Activated CD8-positive, alpha-beta memory T cell treated with anti-CD3 and anti-CD28 coated beads for 1 hour (primary cell): ENCODE measurements at regions not wholly inside any gene's neighbourhood (a gene's known extent, or its start where the extent isn't known, plus 50 kb on each side); places are given as distances from the start of the nearest gene placed in this dataset.
"Not testable (repeated sequence)": the region's sequence is repeated elsewhere in the genome, so short reads cannot be mapped to it uniquely, and the experiment has no call there.

Experiments
- DNase-seq, 2 donors: peaks; one replicate each; pipeline ENCODE4 v3.0.0-alpha.2; 2020; ENCODE audit warnings: low read depth in 1 of 2; ENCODE audit errors: extremely low read depth in 1 of 2

DNA sequence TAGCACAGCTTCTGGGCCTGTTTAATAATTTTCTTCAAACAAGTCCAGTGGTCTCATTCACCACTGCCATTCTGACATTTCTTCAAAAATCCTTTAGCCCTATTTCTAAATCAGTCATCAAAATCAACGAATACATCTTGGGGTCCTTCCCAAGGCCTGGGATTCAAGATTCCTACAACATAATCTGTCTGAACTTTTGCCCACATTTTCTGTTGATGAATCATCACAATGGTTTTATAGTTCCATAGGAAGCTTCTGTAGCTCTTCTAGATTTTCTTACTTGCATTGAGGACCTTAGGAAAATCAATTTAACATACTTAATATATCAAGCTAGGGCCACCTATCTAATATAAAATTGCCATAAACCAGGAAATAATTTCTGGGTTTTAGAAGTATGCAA is 811.8 kb upstream of the ACVR2A start:
- DNase-seq = no peak

DNA sequence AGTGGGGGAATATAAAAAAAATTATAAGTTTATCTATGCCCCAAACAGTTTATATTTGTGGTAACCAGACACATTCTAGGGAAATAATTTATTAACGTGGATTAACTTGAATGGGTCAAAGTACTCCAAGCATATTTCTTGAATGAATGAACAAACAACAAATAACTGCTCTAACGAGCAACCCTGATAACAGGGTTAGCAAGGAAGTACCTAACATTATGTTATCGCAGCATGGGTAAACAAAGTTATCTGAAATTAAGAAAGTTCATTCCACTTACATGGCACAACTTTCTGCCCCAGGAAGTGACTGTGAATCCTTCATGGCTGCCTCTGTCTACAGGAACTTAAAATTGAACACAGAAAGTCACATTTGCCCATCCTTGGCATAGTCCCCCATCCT is 812.9 kb upstream of the ACVR2A start:
- DNase-seq = no peak

- DNase-seq = no peak
These were observed 813.7 kb upstream of the ACVR2A start for GRCh38 chr2:147030966-147031720.

GRCh38 chr2:147027436-147027835 is 817.4 kb upstream of the ACVR2A start:
- no peak for DNase-seq

DNA sequence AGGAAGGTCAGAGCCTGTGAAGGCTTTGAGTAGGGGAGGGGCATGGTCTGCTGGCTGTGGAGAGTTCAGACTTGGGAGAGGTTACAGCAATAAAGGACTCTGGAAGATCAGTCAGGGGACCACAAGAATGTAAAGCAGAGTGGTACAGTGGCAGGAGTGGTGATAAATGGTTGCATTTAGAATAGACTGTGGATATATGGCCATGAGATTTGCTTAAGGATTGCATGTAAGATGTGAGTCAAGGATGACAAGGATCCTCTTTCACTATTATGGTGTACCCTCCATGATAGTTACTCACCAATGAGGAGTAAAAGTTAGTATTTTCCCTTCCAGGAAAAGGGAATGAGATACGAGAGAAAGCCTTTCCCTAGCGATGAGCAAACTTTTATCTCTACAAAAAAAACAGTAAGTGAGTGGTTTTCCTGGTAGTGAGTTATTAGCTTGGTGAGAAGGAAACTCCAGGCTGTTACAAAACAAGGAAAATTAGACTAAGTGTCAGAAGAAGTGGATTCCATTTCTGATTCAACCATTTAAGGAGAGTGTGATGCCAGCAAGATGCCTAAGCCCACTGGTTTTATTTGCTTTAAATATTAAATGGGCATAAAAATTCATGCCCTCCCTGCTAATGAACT is 818.0 kb upstream of the ACVR2A start:
- no peak for DNase-seq

DNA sequence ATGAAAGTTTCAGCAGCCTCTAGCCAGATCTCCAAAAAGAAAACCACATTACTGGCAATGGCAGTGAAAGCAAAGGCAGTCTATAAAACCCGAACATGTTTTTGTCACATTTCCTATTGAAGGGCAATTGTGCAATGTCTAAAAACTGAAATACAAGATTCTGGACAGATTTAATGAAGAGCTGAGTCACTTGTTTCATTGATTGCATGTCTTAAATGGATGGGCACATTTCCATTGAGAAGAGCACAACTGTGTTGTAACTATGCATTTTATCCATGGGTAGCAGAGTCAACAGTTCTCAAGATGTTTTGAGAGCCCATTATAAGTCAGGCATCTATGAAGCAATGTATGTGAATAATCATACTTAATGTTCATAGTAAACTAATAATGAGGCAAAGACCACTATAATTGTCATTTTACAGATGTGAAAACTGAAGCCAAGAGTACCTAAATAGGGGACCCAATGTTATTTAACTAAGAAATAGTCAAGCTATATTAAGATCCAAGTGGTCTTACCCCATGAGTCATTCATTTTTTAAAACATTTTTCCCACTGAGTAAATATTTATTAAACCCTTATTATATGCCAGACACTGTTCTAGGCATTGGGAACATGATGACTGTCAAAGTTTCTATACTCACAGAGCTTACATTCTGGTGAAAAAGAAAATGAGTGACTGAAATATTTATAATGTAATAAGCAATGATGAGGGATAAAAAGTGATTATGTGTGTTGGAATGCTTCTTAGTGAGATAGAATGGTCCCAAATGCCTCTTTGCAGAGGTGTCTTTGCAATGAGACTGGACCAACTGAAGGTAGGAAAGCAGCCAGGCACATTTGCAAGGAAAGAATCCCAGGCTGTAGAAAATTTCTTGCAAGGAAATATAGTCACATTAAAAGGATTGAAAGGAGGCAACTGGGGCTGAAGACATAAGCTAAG is 818.9 kb upstream of the ACVR2A start:
- no peak for DNase-seq

GRCh38 chr2:147019311-147019710 is 825.5 kb upstream of the ACVR2A start:
- no peak for DNase-seq

GRCh38 chr2:147017951-147018645 is 826.7 kb upstream of the ACVR2A start:
- no peak for DNase-seq

DNA sequence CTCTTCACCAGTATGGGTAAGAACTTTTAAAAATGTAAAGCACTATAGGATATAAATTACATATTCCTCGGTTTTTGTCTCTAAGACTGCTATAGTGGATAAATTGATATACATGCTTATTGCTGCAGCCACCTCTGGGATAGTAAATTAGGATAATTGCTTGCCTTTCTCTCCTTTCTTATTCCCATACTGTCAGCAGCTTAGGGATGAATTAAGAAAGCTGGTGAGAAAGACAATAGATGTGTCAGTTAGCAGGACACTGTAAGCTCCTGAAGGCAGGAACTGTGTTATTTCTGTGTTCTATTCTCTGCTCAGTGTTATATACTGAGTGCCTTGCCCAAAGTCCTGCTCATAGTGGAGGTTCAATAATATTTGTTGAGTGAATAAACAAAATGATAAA is 828.6 kb upstream of the ACVR2A start:
- no peak for DNase-seq

DNA sequence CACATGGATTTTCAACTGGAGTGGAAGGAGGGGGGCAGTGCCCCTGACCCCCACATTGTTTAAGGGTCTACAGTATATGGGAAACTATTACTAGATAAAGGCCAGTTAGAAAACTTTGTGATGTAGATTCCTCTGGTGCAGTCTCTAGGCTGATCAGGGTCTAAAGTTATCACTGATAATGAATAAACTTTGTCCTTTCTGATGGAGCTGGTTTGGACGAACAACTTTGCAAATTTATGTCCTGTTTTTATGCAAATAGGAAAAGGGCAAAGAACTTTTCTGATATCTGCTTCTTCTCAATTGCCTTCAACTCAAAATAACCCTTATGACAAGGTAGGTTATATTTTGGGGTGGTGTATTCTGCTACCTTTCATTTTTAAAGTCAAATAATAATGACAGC is 829.2 kb upstream of the ACVR2A start:
- no peak for DNase-seq

GRCh38 chr2:147013696-147014392 is 831.0 kb upstream of the ACVR2A start:
- DNase-seq = no peak

DNA sequence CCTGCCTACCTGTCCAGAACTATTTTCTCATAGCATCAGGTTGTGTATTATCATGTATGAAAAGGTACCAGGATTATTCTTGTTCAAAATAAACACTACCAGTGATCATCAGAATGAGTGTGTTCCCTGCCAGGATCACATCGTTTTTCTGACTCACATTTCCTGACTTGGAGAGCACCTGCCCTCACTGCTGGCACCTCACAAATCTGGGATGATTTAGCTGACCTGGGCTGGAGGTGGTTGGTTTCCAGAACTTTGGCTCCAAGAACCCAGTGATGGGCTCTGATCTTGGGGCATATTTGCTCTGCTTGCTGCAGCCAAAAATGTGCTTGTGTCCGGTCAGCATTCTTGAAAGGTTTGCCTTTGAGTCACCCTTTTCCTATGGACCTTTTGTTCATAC is 836.3 kb upstream of the ACVR2A start:
- no peak for DNase-seq

GRCh38 chr2:147006736-147007141 is 838.1 kb upstream of the ACVR2A start:
- DNase-seq = no peak

GRCh38 chr2:147003081-147003480 is 841.7 kb upstream of the ACVR2A start:
- no peak for DNase-seq

DNA sequence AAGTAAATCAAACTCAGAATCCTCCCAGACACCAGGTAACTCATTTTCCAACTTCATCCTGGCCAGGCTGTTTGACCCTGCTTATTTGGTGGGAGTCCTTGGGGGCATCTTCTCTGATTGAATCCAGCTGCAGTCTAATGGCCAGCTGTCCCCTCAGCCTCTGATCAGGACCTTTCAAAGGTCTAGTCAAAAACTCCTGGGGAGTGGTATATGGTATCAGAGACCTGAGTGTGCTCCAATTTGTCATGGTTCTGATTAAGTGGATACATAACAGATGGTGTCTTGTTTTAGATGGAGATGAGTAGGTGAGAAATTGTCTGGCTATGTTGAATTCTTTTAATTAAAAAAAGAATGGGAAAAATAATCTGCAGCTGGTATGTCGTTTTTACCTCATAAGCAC is 842.6 kb upstream of the ACVR2A start:
- DNase-seq = no peak

GRCh38 chr2:147001061-147001460 is 843.8 kb upstream of the ACVR2A start:
- no peak for DNase-seq

DNA sequence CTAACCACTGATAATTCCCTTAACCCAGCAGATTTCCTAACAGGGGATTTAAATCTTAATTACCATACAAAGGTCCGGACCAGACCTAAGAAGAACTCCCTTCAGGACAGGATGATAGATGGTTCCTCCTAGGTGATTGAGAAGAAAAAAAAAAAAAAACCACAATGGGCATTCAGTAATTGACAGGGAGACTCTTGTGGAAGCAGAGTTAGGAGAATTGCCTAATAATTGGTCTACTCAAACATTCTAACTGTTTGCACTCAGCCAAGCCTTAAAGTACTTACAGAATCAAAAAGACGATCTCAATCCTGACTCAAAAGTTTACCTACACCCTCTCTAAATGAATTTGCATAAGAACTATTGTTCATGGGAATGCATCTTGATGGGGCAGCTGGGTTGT is 844.7 kb upstream of the ACVR2A start:
- DNase-seq = not testable (repeated sequence)

GRCh38 chr2:146997945-146998344 is 846.9 kb upstream of the ACVR2A start:
- no peak for DNase-seq

GRCh38 chr2:146997488-146997887 is 847.3 kb upstream of the ACVR2A start:
- no peak for DNase-seq

DNA sequence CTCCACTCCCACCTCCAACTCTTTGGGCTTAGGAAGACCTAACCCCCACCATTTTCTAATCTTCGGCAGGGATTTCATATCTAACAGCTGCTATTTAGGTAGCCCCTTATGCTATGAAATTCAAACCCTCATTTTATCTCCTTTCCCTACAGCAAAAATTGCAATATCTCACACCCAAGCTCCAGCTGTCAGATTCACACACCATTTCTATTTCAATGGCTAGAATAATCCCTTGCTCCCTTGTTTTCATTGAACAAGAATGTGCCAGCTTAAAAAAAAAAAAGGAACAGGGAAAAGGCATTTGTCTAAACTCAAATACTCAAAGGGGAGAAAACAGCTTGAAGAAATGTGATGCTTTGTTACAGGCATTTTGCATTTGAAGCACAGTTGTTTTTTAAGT is 850.6 kb upstream of the ACVR2A start:
- DNase-seq = no peak
